NCI-H748 (cell line): ENCODE measurements at regions not wholly inside any gene's neighbourhood (a gene's known extent, or its start where the extent isn't known, plus 50 kb on each side); places are given as distances from the start of the nearest gene placed in this dataset.

ENCODE experiments used
- DNase-seq: peaks from one replicate; lab custom pipeline; 2025; ENCODE audit not compliant: unreplicated experiment; lab: John Stamatoyannopoulos, UW

- no peak for DNase-seq
Observed at GRCh38 chr11:23022854-23023253, 162.6 kb upstream of the CCDC179 start.

- DNase-seq = no peak
Observed at GRCh38 chr11:23023319-23023718, 163.0 kb upstream of the CCDC179 start.

GRCh38 chr11:23041001-23041503 is 180.8 kb upstream of the CCDC179 start:
- DNase-seq = no peak

- no peak for DNase-seq
Observed at GRCh38 chr11:23058656-23059055, 198.4 kb upstream of the CCDC179 start.

- DNase-seq = no peak
Observed at GRCh38 chr11:23063276-23063675, 203.0 kb upstream of the CCDC179 start.

GRCh38 chr11:23078289-23078971 is 218.2 kb upstream of the CCDC179 start:
- DNase-seq = no peak

GRCh38 chr11:23079382-23079813 is 219.1 kb upstream of the CCDC179 start:
- no peak for DNase-seq

GRCh38 chr11:23087407-23087806 is 227.1 kb upstream of the CCDC179 start:
- no peak for DNase-seq

- DNase-seq = no peak
Observed at GRCh38 chr11:23090659-23091058, 230.4 kb upstream of the CCDC179 start.

- no peak for DNase-seq
Observed at GRCh38 chr11:23095650-23096189, 235.4 kb upstream of the CCDC179 start.

- DNase-seq = no peak
Observed at GRCh38 chr11:23097891-23098290, 237.6 kb upstream of the CCDC179 start.

- DNase-seq = no peak
Observed at GRCh38 chr11:23099256-23099655, 239.0 kb upstream of the CCDC179 start.

GRCh38 chr11:23100726-23101125 is 240.5 kb upstream of the CCDC179 start:
- no peak for DNase-seq

- DNase-seq = no peak
Observed at GRCh38 chr11:23103416-23103815, 243.1 kb upstream of the CCDC179 start.

- no peak for DNase-seq
Observed at GRCh38 chr11:23111527-23111926, 251.3 kb upstream of the CCDC179 start.

GRCh38 chr11:23112390-23112789 is 252.1 kb upstream of the CCDC179 start:
- DNase-seq = no peak

- peak; percentile 66 for DNase-seq
Observed at GRCh38 chr11:23112987-23113886, 253.0 kb upstream of the CCDC179 start.

- no peak for DNase-seq
Observed at GRCh38 chr11:23113887-23114216, 253.6 kb upstream of the CCDC179 start.

GRCh38 chr11:23123753-23124152 is 263.5 kb upstream of the CCDC179 start:
- DNase-seq = no peak

GRCh38 chr11:23124249-23124648 is 264.0 kb upstream of the CCDC179 start:
- DNase-seq = no peak

- DNase-seq = no peak
Observed at GRCh38 chr11:23124996-23125395, 264.7 kb upstream of the CCDC179 start.

- DNase-seq = no peak
Observed at GRCh38 chr11:23127706-23128105, 267.4 kb upstream of the CCDC179 start.
